SKM-1 (cell line): ENCODE measurements at regions not wholly inside any gene's neighbourhood (a gene's known extent, or its start where the extent isn't known, plus 50 kb on each side); places are given as distances from the start of the nearest gene placed in this dataset.
"Not testable (repeated sequence)": the region's sequence is repeated elsewhere in the genome, so short reads cannot be mapped to it uniquely, and the experiment has no call there.

Source experiments
- DNase-seq: peaks from one replicate; lab custom pipeline; 2025; ENCODE audit not compliant: unreplicated experiment; lab: John Stamatoyannopoulos, UW

DNA sequence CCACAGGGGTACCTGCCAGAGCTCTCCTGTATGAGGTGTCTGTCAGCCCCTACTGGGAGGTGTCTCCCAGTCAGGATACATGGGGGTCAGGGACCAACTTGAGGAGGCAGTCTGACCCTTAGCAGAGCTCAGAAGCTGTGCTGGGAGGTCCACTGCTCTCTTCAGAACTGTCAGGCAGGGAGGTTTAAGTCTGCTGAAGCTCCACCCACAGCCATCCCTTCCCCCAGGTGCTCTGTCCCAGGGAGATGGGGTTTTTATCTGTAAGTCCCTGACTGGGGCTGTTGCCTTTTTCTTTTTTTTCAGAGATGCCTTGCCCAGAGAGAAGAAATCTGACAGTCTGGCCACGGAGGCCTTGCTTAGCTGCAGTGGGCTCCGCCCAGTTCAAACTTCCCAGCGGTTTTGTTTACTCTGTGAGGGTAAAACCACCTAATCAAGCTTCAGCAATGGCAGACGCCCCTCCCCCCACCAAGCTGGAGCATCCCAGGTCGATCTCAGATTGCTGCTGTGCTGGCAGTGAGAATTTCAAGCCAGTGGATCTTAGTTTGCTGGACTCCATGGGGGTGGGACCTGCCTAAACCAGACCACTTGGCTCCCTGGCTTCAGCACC, 118.5 kb upstream of the RADX start:
- not testable (repeated sequence) for DNase-seq

DNA sequence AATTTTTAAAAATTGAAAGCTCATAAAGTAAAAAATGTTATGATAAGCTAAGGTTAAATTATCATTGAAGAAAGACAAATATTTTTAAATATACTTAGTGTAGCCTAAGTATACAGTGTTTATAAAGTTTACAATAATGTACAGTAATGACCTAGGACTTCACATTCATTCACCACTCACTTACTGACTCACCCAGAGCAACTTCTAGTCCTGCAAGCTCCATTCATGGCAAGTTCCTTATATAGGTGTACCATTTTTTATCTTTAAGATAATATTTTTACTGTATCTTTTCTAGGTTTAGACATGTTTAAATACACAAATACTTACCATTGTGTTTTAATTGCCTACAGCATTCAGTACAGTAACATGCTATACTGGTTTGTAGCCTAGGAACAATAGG, 112.3 kb upstream of the RADX start:
- no peak for DNase-seq

DNA sequence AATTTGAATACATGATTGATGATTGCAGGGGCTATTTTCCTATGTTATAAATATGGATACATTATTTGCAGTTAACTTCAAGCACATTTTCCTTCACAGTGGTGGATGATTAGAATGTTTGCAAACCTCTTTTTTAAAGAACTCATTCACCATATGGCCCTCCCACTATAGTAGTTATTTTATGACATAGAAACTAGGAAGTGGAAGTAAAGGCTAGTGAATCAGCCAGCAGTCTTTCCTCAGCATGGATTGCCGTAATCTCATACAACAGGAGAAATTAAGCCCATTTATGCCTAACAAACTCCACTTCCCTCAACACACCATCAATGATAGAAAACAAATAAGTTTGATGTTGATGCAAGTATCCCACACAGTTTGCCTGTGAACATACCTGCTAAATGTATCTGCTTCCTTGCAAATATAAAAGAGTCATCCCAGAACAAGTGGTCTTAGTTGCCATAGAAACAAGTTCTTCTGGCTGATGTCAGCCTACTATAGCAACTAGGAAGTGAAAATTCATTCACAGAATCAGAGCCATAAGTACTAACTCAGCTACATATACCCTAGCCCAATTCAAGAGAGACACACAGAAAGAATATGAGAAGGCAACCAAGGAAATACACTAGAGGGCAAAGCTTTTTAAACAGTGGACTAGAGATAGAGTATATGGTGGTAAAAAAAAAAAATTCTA, 100.9 kb upstream of the RADX start:
- no peak for DNase-seq
